COLO829 (cell line): ENCODE measurements at regions not wholly inside any gene's neighbourhood (a gene's known extent, or its start where the extent isn't known, plus 50 kb on each side); places are given as distances from the start of the nearest gene placed in this dataset.
A peak's percentile ranks its signal among the peaks of the same experiment; 100 is the strongest.
"Not testable (repeated sequence)": the region's sequence is repeated elsewhere in the genome, so short reads cannot be mapped to it uniquely, and the experiment has no call there.

Experiments
- DNase-seq: peaks from one replicate; pipeline ENCODE4 v3.0.0; 2012; ENCODE audit warnings: low spot score

DNA sequence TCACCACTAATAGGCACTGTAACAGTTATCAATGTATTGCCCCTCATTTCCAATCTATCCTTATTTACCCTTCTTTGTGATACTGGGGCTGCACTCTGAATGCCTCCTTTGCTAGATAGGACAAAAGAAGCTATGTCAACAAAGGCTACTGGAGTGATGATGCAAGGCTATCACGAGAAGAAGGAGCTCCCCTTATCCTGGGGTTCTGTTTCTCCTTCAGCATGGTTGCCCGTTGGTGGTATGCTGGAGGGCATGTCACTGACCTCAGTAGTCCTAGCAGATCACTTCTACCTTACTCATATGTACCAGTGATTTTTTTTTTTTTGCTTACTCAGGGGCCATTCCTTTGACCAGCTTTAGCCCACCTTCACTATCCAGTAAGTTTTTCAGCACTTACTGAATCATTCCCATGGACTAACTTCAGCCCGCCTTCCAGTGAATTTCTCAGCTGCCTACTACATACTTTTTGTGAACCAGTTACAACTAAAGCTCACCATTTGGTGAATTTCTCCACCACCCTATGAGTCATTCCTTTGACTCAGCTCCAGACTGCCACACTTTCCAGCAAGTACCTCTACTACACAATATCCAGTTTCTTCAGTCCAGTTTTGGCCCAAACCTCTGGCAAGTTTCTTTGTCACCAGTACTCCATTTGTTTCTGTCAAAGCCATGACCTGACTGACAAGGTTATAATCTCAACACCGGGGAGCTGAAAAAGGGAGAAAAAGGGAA, 944.5 kb downstream of the KCNT2 start:
- peak; percentile 35 for DNase-seq

DNA sequence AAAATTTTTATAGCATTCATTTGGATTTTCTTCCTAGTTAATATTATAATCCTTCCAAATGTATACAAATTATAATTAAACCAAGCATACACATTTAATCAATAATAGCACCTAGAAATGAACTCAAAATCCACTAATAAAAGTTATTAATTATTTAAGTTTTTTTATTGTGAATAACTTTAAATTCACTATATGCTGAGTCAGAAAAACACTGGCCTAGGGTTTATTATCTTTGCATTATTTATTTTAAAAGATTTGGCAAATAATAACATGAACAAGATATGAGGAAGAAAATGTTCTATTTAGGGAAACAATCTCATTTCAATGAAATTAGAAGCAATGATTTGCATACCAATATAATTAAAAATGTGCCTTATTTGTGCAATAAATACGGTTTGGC, 951.5 kb downstream of the KCNT2 start:
- DNase-seq: no peak

DNA sequence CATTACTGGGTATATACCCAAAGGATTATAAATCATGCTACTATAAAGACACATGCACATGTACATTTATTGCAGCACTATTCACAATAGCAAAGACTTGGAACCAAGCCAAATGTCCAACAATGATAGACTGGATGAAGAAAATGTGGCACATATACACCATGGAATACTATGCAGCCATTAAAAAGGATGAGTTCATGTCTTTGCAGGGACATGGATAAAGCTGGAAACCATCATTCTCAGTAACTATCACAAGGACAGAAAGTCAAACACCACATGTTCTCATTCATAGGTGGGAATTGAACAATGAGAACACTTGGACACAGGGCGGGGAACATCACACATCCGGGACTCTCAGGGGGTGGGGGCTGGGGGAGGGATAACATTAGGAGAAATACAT, 959.4 kb downstream of the KCNT2 start:
- not testable (repeated sequence) for DNase-seq

DNA sequence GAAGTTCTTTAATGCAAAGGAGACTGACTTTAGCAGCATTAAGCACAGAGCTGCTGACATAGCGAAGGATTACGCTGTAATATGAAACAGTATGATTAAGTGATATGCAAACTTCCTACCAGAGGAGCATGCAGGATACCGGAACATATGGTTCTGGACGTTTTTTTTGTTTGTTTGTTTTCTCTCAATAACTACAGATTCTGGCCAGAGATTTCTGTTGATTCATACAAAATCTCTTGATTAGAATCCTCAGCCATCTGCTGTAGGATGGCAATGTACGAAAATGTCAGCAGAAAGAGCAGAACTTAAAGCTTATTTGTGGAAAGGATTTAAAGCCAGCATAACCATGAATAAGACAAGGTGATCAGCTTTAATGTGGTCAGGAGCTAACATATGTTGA, 970.7 kb downstream of the KCNT2 start:
- no peak for DNase-seq

DNA sequence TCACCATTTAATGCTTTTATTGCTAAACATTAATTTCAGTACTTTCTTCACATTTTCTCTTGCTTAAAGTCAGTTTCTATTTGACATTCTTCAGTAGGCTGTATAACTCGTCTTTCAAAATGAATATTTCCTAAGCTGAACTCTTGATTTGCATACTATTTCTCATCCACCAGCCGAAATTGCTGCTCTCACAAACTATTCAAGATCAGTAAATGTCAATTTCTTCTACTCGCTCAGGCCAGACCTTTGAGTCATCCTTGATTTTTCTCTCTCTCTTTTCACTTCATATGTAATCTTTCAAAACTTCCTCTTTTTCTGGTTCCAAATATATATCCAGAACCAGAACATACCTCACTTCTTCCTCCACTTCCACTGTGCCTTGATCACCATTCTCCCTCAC, 990.0 kb downstream of the KCNT2 start:
- no peak for DNase-seq

DNA sequence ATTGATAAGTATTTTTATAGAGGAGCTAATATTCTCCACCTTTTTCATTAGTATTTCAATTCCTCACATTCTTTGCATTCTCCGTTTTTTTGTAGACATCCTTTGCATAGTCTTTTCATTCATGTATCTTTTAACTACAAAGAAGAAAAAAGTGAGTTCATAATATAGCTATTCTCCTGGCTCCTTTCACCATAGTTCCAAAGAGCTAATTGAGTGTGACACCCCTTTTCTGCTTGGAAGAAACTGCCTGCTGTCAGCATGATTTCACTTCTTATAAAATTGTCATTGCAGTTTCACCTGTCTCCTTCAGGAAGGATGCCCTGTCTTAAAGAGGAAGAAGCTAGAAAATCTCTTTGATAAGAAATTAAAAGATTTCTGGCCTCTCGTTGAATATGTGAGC, 991.1 kb downstream of the KCNT2 start:
- DNase-seq: no peak

DNA sequence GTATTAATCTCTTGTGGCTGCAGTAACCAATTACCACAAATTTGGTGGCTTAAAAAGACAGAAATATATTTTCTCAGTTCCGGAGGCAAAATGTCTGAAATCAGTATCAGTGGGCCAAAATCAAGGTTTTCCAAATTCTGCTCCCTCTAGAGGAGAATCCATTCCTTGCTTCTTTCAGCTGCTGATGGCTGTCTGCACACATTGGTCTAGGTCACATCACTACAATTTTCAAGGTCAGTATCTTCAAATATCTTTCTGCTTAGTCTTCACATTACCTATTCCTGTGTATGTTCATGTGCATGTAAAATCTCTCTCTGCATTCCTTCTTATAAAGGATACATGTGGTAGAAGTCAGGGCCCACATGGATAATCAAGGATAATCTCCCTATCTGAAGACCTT, 999.4 kb downstream of the KCNT2 start:
- DNase-seq: no peak

DNA sequence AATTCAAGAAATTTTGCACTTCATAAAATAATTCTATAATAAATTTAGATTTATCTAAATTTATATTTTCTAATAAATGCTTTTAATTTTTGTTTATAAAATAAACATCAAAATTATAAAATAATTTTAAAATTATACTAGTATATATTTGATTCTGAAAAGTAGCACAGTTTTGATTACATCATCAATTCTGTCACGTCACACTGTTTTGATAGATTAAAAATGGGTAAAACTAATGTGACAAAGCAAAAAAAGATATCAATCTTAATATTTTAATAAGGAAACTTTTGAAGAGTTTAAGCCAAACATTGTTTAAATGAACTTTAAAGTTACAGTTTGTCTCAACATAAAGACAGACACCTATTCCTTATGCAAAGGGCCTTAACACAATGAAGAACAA, 1001.8 kb downstream of the KCNT2 start:
- DNase-seq: no peak

DNA sequence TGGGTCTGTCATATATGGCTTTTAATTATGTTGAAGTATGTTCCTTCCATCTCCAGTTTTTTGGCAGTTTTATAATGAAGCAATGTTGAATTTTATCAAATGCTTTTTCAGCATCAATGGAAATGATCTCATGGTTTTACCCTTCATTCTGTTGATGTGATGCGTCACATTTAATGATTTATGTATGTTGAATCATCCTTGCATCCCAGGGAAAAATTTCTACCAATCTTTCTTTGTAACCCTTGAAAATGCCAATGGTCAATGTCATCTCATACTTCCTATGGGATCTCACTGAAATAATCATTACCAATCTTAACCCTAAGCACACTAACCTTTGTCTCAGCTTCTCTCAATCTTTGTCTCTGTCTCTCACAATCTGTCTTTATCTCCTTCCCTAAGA, 1004.0 kb downstream of the KCNT2 start:
- DNase-seq: no peak

DNA sequence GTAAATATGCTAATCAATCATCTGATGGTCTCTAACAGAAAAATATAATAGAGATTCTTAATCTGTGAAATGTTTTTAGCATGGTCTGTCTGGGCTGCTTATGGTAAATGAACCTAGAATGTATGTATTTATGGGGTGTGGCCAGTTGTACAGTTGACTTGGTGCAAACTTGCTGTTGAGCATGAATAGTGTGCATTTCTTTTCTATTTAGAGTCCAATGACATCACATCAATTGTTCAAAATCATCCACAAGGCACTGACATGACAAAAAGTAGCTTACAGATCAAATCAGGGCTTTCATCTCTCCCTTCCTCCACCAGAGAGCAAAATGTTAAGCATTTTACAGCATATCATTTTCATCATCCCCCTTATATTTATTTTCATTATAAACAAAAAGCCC, 1010.3 kb downstream of the KCNT2 start:
- no peak for DNase-seq

DNA sequence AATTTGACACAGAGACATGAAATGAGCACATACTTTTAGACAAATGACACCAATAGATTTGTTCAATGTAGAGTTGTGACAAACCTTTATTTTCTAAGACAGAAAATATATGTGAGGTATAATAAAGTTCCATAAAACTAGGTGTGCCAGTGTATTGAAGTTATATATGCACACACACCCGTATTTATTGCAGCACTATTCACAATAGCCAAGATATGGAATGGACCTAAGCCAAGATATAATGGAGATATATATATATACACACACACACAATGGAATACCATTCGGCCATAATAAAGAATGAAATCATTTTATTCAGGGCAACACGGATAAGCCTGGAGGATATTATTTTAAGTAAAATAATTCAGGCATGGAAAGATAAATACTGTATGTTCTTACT, 1013.5 kb downstream of the KCNT2 start:
- DNase-seq: no peak

DNA sequence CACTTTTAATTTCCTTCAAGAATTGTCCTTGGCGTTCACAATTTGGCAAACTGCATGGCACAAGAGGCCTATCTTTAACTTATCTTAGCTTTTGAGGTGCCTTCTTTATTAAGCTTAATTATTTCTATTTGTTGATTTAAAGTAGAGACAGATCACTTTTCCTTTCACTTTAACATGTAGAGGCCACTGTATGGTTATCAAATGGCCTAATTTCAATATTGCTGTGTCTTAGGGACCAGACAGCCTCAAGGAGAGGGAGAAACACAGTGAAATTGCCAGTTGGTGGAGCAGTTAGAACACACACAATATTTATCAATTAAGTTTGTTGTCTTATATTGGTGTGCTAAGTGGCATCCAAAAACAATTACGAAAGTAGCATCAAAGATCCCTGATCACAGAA, 1013.9 kb downstream of the KCNT2 start:
- DNase-seq: no peak

DNA sequence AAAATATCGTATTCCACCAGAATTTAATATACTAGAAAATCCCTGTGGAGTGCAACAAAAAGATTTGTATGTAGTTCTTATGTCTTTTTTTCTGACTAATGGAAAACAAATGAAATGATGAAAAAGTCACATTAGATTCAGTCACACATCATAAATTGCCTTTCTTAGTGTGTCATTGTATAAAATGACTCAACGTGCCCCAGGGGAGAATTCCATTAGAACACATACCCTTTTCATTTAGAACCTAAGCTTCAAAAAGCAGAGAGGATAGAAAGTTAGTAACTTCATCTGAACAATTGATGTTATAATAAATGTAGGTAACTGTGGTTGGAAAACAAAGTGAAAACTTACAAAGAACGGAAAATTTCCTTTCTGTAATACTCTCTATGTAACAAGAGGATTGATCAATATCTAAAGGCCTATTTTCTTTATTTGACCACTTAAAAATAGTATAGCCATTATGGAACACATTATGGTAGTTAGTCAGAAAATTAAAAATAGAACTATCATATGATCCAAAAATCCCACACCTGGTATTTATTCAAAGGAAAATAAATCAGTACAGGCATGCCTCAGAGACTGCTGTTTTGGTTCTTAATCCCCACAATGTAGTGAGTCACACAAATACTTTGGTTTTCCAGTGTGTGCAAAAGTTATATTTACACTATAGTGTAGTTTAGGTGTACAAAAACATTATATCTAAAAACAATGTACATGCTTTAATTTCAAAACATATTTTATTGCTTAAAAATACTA, 1016.1 kb downstream of the KCNT2 start:
- peak; percentile 78 for DNase-seq

DNA sequence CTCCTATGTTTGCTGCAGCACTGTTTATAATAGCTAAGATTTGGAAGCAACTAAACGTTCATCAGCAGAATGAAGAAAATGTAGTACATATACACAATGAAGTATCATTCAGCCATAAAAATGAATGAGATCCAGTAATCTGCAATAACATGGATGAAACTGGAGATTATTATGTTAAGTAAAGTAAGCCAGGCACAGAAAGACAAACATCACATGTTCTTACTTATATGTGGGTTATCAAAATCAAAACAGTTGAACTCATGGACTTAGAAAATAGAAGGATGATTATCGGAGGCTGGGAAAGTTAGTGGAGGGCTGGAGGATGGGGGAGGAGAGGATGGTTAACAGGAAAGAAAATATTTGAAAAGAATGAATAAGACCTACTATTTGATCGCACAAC, 1017.6 kb downstream of the KCNT2 start:
- DNase-seq: no peak

DNA sequence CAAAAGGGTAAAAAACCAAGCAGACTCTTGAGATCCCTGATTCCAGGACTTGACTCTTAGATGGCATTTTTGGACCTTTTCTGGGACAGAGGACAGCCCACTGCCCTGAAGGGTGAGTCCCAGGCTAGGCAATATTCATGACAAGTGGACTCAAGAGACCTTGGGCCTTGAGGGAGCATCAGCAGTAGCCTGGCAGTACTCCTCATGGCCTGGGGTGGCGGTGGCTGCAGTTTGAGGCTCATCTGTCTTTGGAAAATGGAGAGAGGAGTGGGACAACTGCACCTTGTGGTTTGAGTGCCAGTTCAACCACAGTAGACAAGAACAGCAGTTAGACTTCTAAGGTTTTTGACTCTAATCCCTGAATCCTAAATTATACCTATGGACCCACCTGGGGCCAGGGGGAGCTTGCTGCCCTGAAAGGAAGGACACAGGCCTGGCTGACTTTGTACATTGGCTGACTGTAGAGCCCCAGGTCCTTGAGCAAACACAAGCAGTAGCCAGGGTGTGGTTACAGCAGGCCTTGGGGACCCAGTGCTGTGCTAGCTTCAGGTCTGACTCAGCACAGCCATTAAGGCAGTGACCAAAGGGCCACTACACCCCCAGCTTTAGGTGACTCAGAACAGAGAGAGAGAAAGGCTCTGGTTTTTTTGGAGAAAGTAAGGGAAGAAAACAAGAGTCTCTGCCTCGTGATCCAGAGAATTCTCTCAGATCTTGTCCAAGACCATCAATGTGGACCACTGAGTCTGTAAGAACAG, 1023.2 kb downstream of the KCNT2 start:
- no peak for DNase-seq

DNA sequence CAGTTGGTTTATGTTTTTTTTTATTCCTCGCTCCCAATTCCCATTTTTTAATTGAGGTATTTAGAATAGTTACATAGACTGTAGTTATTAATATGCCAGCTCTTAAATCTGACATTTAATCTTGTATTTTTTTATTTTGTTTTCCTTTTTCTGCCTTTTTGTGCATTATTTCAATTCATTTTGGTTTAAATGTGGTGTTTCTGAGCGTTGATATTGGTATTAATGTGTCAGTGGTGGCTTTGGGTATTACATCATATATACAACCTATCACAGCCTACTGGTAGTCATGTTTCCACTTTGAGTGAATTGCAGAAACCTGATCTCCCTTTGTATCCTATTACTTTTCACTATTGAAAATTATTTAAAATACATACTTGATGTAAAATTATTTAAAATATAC, 1027.3 kb downstream of the KCNT2 start:
- DNase-seq: no peak

DNA sequence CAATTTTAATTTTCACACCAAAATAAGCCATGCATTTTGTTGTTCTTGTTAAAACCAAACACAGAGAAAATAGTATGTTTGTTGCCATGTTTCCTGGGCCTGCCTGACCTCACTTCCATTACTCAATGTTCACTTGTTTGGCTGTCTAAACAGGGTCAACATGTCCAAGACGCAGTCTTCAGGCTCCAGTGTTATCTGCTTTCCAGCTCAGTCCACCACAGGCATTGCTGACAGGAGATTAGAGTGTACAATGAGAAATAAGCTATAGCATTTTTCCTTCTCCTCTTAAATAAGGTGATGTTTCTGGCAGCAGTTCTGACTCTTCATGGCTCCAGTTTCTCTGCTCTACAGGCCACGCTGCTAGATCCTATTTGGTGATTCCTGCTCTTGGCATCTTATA, 1030.5 kb downstream of the KCNT2 start:
- DNase-seq: no peak

DNA sequence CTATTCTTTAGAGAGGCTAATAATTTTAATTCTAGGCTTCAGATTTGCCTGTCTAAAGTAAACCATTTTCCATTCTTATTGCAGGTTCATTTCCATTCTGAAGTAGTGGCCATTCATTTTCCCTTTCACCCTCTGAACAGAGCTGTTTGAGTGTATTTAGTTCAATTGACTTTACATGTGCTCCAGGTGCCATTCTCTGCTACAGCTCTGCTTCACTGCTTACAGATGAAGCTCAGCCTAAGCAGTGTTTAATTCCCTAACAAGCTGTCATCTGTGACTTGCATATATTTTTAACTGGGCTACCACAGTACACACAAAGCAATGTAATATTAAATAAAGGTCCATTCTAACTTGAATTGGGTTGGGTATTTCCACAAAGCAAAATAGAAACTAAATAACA, 1031.6 kb downstream of the KCNT2 start:
- no peak for DNase-seq

DNA sequence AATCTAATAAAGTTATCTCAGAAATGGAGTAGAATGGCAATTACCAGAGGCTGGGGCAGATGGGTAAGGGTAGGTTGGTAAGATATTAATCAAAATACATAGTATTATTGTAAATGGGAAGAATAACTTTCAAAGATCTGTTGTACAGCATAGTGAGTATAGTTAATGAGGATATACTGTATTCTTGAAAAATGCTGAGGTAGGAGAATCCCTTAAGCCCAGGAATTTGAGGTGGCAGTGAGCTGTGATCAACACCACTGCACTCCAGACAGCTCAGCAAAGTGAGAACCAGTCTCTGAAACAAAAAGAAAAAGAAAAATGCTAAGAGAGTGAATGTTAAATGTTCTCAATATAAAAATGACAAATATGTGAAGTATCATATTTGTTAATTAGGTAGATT, 1033.7 kb downstream of the KCNT2 start:
- DNase-seq: no peak

DNA sequence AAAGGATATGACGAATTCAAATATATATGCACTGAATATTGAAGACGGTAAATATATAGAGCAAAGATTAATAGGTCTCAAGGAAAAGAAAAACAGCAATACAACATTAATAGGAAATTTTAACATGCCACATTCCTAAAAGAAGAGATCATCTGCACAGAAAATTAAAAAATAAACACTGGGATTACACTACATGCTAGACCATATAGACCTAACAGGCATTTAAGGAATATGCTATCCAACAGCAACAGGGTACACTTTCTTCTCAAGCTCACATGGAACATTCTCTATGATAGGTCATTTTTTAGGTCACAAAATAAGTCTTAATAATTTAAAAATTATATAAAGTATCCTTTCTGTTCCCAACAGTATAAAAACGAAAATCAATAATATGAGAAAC, 1038.3 kb downstream of the KCNT2 start:
- DNase-seq: no peak

DNA sequence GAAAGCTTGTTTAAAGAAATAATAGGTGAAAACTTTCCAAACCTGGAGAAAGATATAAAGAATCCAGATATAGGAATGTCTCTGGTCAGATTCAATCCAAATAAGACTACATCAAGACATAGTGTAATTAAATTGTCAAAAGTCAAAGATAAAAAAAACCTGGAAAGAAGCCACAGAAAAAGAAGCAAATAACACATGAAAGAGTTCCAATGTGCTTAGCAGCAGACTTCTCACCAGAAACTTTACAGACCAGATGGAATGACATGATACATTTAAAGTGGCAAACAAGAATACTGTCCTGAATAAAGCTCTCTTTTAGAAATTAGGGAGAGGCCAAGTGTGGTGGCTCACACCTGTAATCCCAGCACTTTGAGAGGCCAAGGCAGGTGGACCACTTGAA, 1039.9 kb downstream of the KCNT2 start:
- DNase-seq: no peak

DNA sequence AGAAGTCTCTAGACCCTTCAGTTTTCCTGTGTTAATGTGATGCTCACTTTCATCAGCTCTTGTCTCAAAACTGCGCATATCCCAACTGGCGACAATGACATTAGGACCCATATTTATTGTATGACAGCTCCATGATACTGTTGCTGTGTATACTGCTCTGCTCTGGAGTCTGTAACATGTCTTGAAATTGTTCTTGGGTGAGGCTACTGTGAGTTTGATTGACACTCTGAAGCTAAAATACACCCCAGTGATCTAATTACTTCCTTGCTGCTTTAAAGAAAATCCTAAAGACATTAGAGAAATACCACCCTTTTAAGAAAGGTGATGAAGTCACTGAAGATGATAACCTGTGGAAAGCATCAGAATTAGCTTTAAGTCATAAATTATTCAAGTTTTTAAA, 1046.2 kb downstream of the KCNT2 start:
- no peak for DNase-seq
